K562 (cell line): ENCODE measurements at regions not wholly inside any gene's neighbourhood (a gene's known extent, or its start where the extent isn't known, plus 50 kb on each side); places are given as distances from the start of the nearest gene placed in this dataset.

Experiments used
- ATAC-seq: fragments of 200-7000 bp; cut with Tn5 transposase; 3 replicates; pipeline ENCODE4 v1.9.1; 2020; ENCODE audit warnings: moderate library complexity
- BruUV-seq: library from RNA; stranded (reverse); fragments of 400-500 nt; replicated peaks from 2 replicates; lab custom pipeline; 2021; lab: Mats Ljungman, UMichigan
- CTCF ChIA-PET: fragments of 300-600 bp; formaldehyde crosslinking; extraction: SDS; loops from one replicate; lab custom pipeline; 2021; ENCODE audit warnings: low intra/inter-chr PET ratio; lab: Yijun Ruan, JAX
- POLR2A ChIA-PET: fragments of 300-600, 350-650 bp; sonication (Branson Sonifier 250); formaldehyde crosslinking; extraction: SDS; loops from one replicate; lab custom pipeline; 2021; ENCODE audit warnings: antibody characterized with exemption, inconsistent platforms; lab: Yijun Ruan, JAX
- DNase-seq, 4 experiments: peaks; one replicate each; pipeline versions ENCODE4 v3.0.0 to v3.0.0-alpha.2; 2011 to 2018; ENCODE audit warnings: low spot score in 3 of 4, mixed read lengths in 3 of 4; ENCODE audit errors: extremely low read depth in 1 of 4
- FAIRE-seq: peaks from 2 replicates; lab custom pipeline; 2011; peaks lifted over from hg19 to GRCh38; lab: Jason Lieb, UNC
- H2AFZ ChIP-seq: 2 replicates; pipeline ENCODE4 v1.6.0; 2011; ENCODE audit warnings: low read depth, low read length, control low read depth, inconsistent platforms
- H3K27ac ChIP-seq: fragments of 200-600 bp; 3 replicates; pipeline ENCODE4 v1.8.0; 2011; ENCODE audit warnings: low read depth, mild to moderate bottlenecking, control low read depth, inconsistent platforms, low read length, moderate library complexity, mixed read lengths; ENCODE audit errors: extremely low read depth
- H3K27me3 ChIP-seq, 2 experiments: fragments of 300-600 bp in 1 of 2; 2 replicates in 1 of 2; 3 replicates in 1 of 2; pipeline versions ENCODE4 v1.6.0 to v1.8.0; 2011; ENCODE audit warnings: inconsistent platforms in 2 of 2, low read length in 2 of 2, mild to moderate bottlenecking in 1 of 2, mixed read lengths in 1 of 2, moderate library complexity in 1 of 2; ENCODE audit not compliant: control insufficient read depth in 2 of 2, insufficient read depth in 2 of 2
- H3K36me3 ChIP-seq: fragments of 300-600 bp; 3 replicates; pipeline ENCODE4 v1.8.0; 2011; ENCODE audit warnings: mild to moderate bottlenecking, low read length, inconsistent platforms; ENCODE audit not compliant: control insufficient read depth, insufficient read depth
- H3K4me1 ChIP-seq, 2 experiments: fragments of 200-600 bp in 1 of 2; replicated peaks in 1 of 2; 2 replicates in 1 of 2; 3 replicates in 1 of 2; pipeline versions ENCODE4 v1.5.1 to v1.8.0; 2011; ENCODE audit warnings: inconsistent platforms in 2 of 2, low read length in 2 of 2, mild to moderate bottlenecking in 1 of 2, mixed read lengths in 1 of 2, moderate library complexity in 1 of 2; ENCODE audit not compliant: control insufficient read depth in 2 of 2, insufficient read depth in 2 of 2
- H3K4me2 ChIP-seq: 2 replicates; pipeline ENCODE4 v1.6.1; 2011; ENCODE audit warnings: low read length, control low read depth, inconsistent platforms, mixed read lengths; ENCODE audit not compliant: insufficient read depth
- H3K4me3 ChIP-seq: fragments of 200-600 bp; sonication (generic), shearing (Covaris generic); 2 replicates; pipeline ENCODE4 v1.5.1; 2016; ENCODE audit warnings: control low read depth, inconsistent platforms
- H3K79me2 ChIP-seq: fragments of 200-600 bp; 3 replicates; pipeline ENCODE4 v1.8.0; 2011; ENCODE audit warnings: low read length, inconsistent platforms; ENCODE audit not compliant: control insufficient read depth, insufficient read depth
- H3K9ac ChIP-seq, 2 experiments: 2 replicates each; pipeline versions ENCODE4 v1.6.0 to v1.6.1; 2011; ENCODE audit warnings: low read depth in 2 of 2, low read length in 2 of 2, control low read depth in 1 of 2, inconsistent platforms in 1 of 2, mild to moderate bottlenecking in 1 of 2, mixed read lengths in 1 of 2; ENCODE audit not compliant: insufficient read depth in 1 of 2
- H3K9me1 ChIP-seq: one replicate; pipeline ENCODE4 v1.6.0; 2011; ENCODE audit warnings: inconsistent platforms, mild to moderate bottlenecking, low read length, moderate library complexity; ENCODE audit not compliant: control insufficient read depth, insufficient read depth
- H3K9me3 ChIP-seq: replicated peaks from 2 replicates; pipeline ENCODE4 v1.5.1; 2011; ENCODE audit warnings: low read depth, low read length, inconsistent platforms; ENCODE audit not compliant: control insufficient read depth, insufficient read depth
- H4K20me1 ChIP-seq: replicated peaks from 2 replicates; pipeline ENCODE4 v1.6.1; 2011; ENCODE audit warnings: low read length, inconsistent platforms, mixed read lengths; ENCODE audit not compliant: control insufficient read depth, insufficient read depth
- E2F6 ChIP-seq, 2 experiments: IDR thresholded peaks; 2 replicates each; pipeline ENCODE4 v1.6.1; 2011; ENCODE audit warnings: borderline replicate concordance in 1 of 2, control low read depth in 1 of 2, low read depth in 1 of 2, low read length in 1 of 2, mild to moderate bottlenecking in 1 of 2, mixed read lengths in 1 of 2, moderate library complexity in 1 of 2; ENCODE audit not compliant: insufficient read depth in 1 of 2, insufficient read length in 1 of 2, poor library complexity in 1 of 2, severe bottlenecking in 1 of 2; ENCODE audit errors: extremely low read depth in 1 of 2
- E2F8 ChIP-seq: fragments of 450-650 bp; IDR thresholded peaks from 2 replicates; pipeline ENCODE4 v1.7.1; 2018; ENCODE audit warnings: mild to moderate bottlenecking, low read depth; ENCODE audit not compliant: partially characterized antibody
- HNRNPK ChIP-seq: fragments of 200-400 bp; formaldehyde crosslinking; IDR thresholded peaks from one replicate; pipeline ENCODE4 v1.6.1; 2018; ENCODE audit warnings: mild to moderate bottlenecking, low read depth, low read length; ENCODE audit not compliant: poor library complexity, severe bottlenecking
- MCM7 ChIP-seq, 2 experiments: fragments of 450-650 bp; IDR thresholded peaks; 2 replicates each; pipeline ENCODE4 v1.6.1; 2016 to 2018
- SIRT6 ChIP-seq: IDR thresholded peaks from one replicate; pipeline ENCODE4 v1.6.1; 2012; ENCODE audit warnings: low read depth, mild to moderate bottlenecking, control low read depth, inconsistent platforms, low read length, moderate library complexity
- SMAD3 ChIP-seq: fragments of 450-650 bp; formaldehyde crosslinking; conservative IDR thresholded peaks from 2 replicates; pipeline ENCODE4 v1.4.0; 2020; ENCODE audit warnings: mild to moderate bottlenecking
- SREBF2 ChIP-seq: sonication (generic); formaldehyde crosslinking; IDR thresholded peaks from 2 replicates; pipeline ENCODE4 v1.4.0; 2020; ENCODE audit warnings: mild to moderate bottlenecking, missing genetic modification reagents
- USF2 ChIP-seq: sonication (generic); formaldehyde crosslinking; IDR thresholded peaks from 2 replicates; pipeline ENCODE4 v1.5.0; 2020; ENCODE audit warnings: missing genetic modification reagents
- ZBTB17 ChIP-seq: fragments of 450-650 bp; formaldehyde crosslinking; IDR thresholded peaks from 2 replicates; pipeline ENCODE4 v1.4.0; 2020; ENCODE audit warnings: mild to moderate bottlenecking
- WGBS: fragments of 100-300 bp; shearing (Covaris generic); methylation state at CpG from one replicate; pipeline ENCODE4 v1.1.6; 2016; ENCODE audit warnings: low coverage, mixed read lengths; ENCODE audit not compliant: insufficient coverage; ENCODE audit errors: missing lambda C conversion rate; 5-methylcytosine and 5-hydroxymethylcytosine counted together
- in situ Hi-C: fragments of 300-500 bp; cut with MboI; formaldehyde crosslinking; loops from 4 replicates; pipeline ENCODE4 v1.15.0; 2018; ENCODE audit warnings: inconsistent platforms, mixed read lengths
- intact Hi-C: fragments of 100-400 bp; cut with micrococcal nuclease; formaldehyde crosslinking; loops from 2 replicates; pipeline ENCODE4 v1.14.2; 2022

- 0% methylated on average over 2 of the region's 2 CpGs for WGBS
- in situ Hi-C loops (no loop called here), intact Hi-C loops (no loop called here)
- Histone ChIP-seq H3K27ac (no peak overlapping the region), H3K79me2 (no peaks in the 10 kb centered on the region), H3K4me1 (no peaks in the 10 kb centered on the region), H2AFZ (no peak overlapping the region), H3K9me1 (no peaks in the 10 kb centered on the region), H3K4me2 (no peak overlapping the region), H3K4me3 (no peak overlapping the region), H3K27me3 (no peaks in the 10 kb centered on the region), H3K9me3 (no peaks in the 10 kb centered on the region), H4K20me1 (no peaks in the 10 kb centered on the region), H3K9ac (no peak overlapping the region), H3K36me3 (no peaks in the 10 kb centered on the region)
- DNase-seq, result no peak
- ChIA-PET POLR2A (no interaction called here), CTCF (no interaction called here)
- ATAC-seq, result no peak
- no TSS peak for BruUV-seq
- TF ChIP-seq HNRNPK, result no peak
- TF ChIP-seq SIRT6, result no peak
- TF ChIP-seq E2F8, result no peak
- no peak for TF ChIP-seq SREBF2 (CRISPR knock-in tag)
- no peak for TF ChIP-seq MCM7 (IDR thresholded peaks at IDR 0.05)
- TF ChIP-seq ZBTB17 (CRISPR knock-in tag), result no peak
- TF ChIP-seq E2F6 (IDR thresholded peaks at IDR 0.05; ENCODE audit: borderline replicate concordance in 1 of 2, extremely low read depth in 1 of 2, insufficient read depth in 1 of 2, insufficient read length in 1 of 2, low read depth in 1 of 2, low read length in 1 of 2, poor library complexity in 1 of 2, severe bottlenecking in 1 of 2), result no peak
- TF ChIP-seq USF2 (CRISPR knock-in tag), result no peak
- no peak for TF ChIP-seq SMAD3 (CRISPR knock-in tag)
- FAIRE-seq, result no peak
Measured at GRCh38 chr14:59085207-59085739, 103.2 kb upstream of the DAAM1 start.
